Activated CD8-positive, alpha-beta memory T cell treated with anti-CD3 and anti-CD28 coated beads, Interleukin-2, amount 50 U/mL, for 4 hours (primary cell): ENCODE measurements at regions not wholly inside any gene's neighbourhood (a gene's known extent, or its start where the extent isn't known, plus 50 kb on each side); places are given as distances from the start of the nearest gene placed in this dataset.
"Not testable (repeated sequence)": the region's sequence is repeated elsewhere in the genome, so short reads cannot be mapped to it uniquely, and the experiment has no call there.

ENCODE experiments used
- DNase-seq: peaks from one replicate; pipeline ENCODE4 v3.0.0-alpha.2; 2020

GRCh38 chr15:20363591-20363990 is 178.0 kb downstream of the GOLGA6L6 start:
- DNase-seq, result not testable (repeated sequence)

DNA sequence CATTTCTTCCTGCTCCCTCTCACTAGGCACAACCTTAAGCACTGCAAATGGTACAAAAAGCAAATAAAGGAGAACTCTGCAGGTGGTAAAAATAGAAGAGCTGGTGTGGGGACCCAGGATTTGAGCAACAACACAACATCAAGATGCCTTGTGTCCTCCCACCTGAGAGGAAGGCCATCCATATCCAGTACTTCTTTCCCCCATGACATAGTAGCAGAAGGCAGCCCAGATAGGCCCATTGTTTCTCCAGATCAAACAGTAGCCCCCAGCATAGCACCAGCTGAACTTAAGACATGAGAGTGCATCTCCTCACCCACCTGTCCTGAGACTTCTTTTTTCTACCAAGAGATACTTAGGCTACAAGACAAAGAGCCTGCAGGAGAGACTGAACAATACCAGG is 180.5 kb downstream of the GOLGA6L6 start:
- DNase-seq, result no peak

GRCh38 chr15:20358779-20359414 is 182.7 kb downstream of the GOLGA6L6 start:
- no peak for DNase-seq

DNA sequence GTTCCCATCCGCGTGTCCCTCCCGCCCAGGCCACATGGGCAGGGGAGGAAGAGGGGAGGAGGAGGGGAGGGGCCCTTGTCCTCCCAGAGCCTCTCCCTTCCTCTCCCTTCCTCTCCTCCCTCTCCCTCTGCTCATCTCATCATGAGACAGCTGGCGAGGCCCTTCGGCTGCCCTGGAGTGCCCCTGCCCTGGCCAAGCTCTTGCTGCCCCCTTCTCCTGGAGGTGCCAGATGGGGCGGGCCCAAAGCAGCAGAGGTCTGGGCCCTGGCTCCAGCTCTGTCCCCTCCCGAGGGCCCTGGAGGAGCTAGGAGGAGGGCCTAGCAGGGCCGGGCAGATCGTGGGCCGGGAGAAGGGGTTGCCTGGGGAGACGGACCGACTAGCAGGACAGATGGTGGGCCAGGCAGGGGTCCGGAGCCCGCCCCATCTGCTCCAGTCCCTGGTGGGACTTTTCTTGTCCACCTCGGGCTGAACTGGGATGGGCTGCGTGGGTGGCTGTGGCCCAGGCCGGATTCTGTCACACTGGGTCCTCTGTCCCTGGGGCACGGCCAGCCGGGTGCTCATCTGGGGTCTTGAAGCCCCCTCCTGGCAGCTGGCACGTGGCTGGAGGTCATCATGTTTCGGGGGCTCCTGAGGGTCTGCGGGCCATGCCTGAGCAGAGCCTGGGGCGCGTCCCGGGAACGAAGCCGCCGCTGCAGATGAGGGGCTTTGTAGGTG is 183.4 kb downstream of the GOLGA6L6 start:
- peak; percentile 16 for DNase-seq

DNA sequence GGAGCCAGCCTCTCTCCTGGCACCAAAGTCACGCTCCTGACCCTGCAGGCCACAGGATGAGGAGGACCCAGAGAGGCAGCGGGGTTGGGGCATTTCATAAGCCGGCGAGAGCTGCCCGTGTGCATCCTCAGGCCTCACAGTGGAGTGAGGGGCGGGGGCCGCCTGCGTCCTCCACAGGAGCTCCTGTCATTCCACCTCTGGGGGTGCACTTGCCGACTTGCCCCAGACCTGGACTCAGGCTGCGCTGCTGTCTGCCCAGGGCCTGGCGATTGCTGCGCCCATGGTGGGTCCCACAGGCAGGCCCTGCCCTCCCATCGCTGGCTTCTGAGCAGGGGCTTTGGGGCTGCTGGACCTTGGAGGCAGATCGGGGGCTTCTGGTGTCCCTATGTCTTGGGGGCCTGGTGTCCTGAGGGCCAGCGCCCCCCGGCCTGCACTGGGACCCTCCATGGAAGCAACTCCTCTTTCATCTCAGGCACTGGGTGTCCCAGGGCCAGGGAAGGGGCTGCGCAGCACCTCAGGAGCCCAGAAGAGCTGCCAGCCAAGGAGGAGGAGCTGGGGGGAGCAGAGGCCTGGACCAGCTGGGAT is 184.0 kb downstream of the GOLGA6L6 start:
- DNase-seq, result peak; percentile 20

- peak; percentile 18 for DNase-seq
These were observed 184.6 kb downstream of the GOLGA6L6 start for GRCh38 chr15:20356911-20357480.

- peak; percentile 83 for DNase-seq
These were observed 185.1 kb downstream of the GOLGA6L6 start for GRCh38 chr15:20356444-20356910.

- DNase-seq, result peak; percentile 14
These were observed 186.2 kb downstream of the GOLGA6L6 start for GRCh38 chr15:20355256-20355868.

DNA sequence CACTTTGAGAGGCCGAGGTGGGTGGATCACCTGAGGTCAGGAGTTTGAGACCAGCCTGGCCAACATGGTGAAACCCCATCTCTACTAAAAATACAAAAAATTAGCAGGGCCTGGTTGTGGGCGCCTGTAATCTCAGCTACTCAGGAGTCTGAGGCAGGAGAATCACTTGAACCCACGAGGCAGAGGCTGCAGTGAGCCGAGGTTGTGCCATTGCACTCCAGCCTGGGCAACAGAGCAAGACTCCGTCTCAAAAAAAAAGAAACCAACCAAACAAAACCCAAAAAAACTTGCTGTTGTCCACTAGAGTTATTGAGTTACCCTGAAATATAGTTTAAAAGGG is 186.7 kb downstream of the GOLGA6L6 start:
- not testable (repeated sequence) for DNase-seq

DNA sequence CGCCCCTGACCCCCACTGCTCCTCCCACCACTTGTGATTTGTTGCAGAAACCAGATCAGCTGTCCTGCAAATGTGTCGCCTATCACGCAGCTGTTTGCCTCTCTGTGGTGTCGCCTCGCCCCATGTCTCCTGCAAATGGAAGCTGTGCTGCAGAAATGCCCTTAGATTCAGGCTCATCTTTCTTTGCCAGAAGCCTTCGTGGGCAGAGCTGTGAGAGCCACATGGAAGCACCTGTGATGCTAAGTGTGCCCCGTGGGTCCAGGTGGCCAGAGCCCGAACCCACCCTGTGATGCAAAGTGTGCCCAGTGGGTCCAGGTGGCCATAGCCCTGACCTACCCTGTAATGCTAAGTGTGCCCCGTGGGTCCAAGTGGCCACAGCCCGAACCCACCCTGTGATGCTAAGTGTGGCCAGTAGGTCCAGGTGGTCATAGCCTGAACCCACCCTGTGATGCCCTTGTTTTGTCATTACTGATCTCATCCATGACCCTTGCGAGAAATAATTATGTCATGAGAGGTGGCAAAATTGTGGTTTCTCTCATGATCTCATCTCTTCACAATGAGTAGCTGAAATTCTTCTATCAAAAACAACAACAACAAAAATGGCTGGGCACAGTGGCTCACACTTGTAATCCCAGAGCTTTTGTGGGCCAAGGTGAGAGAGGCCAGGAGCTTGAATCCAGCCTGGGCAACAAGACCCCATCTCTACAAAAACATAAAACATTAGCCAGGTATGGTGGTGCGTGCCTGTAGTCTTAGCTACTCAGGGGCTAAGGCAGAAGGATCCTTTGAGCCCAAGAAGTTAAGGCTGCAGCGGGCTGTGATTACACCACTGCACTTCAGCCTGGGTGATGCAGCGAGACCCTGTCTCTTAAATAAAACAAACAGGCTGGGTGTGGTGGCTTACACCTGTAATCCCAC is 187.4 kb downstream of the GOLGA6L6 start:
- DNase-seq, result peak; percentile 14

DNA sequence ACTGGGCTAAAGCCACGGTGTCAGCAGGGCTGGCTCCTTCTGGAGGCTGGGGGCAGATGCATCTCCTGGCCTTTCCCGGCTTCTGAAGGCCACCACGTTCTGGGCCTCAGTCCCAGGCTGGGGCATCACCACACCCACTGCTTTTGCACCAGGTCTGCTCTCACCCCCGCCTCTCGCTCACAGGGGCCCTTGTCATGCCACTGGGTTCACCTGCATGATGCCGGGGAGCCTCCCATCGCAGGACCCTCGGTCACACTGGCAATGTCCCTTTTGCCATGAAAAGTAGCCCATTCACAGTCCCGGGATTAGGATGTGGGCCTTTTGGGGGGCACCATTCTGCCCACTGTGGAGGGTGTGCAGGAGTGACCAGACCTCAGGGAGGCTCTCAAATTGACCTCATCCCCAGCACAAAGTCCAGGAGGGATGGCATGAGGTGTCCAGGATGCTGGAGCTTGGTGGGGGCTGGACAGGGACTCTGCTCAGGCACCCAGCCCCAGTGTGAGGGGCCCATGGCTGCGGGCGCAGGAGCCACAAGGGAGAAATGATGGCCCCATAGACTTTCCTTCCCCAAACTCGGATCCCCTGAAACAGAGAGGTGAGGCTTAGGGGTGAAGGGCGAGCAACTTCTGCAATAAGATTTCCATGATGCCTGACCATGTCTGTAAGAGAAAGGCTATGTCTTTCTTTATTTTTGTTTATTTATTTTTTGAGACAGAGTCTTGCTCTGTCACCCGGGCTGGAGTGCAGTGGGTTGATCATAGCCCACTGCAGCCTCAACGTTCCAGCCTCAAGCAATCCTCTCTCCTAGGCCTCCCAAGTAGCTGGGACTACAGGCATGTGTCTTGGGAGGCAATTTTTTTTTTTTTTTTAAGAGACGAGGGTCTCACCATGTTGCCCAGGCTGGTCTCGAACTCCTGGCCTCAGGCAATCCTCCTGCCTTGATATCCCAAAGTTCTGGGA is 189.1 kb downstream of the GOLGA6L6 start:
- peak; percentile 14 for DNase-seq

DNA sequence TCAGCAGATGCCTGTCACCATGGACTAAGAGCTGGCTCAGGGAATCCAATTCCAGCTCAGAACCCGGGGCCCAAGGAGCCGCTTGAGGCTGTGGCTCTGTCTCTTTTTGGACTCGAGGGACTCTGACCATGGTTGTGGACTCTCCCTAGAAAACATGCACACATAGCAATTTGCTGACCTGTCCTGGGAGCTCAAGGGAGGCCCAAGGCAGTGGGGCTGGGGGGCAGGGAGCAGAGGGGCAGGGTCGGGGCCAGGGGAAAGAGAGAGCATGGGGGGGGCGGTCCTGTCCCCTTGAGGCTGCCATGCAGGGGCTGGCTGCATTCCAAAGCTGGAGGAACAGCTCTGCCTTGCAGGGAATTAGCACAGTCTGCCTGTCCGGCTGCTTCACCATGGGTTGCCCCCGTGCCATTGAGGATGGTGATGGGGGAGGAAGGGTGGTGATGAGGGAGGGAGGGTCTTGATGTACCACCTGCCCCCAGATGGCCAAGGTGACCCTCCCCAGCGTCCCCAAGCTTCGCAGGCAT is 190.1 kb downstream of the GOLGA6L6 start:
- peak; percentile 15 for DNase-seq

GRCh38 chr15:20349774-20350498 is 191.7 kb downstream of the GOLGA6L6 start:
- peak; percentile 20 for DNase-seq

- DNase-seq, result peak; percentile 14
These were observed 192.5 kb downstream of the GOLGA6L6 start for GRCh38 chr15:20348900-20349773.

GRCh38 chr15:20348291-20348899 is 193.2 kb downstream of the GOLGA6L6 start:
- DNase-seq, result no peak

- peak; percentile 14 for DNase-seq
These were observed 195.4 kb downstream of the GOLGA6L6 start for GRCh38 chr15:20346082-20346805.

- DNase-seq, result no peak
These were observed 196.1 kb downstream of the GOLGA6L6 start for GRCh38 chr15:20345401-20345958.
